ENCODE measurements at regions not wholly inside any gene's neighbourhood (a gene's known extent, or its start where the extent isn't known, plus 50 kb on each side); places are given as distances from the start of the nearest gene placed in this dataset.
"Not testable (repeated sequence)": the region's sequence is repeated elsewhere in the genome, so short reads cannot be mapped to it uniquely, and the experiment has no call there.

DNA sequence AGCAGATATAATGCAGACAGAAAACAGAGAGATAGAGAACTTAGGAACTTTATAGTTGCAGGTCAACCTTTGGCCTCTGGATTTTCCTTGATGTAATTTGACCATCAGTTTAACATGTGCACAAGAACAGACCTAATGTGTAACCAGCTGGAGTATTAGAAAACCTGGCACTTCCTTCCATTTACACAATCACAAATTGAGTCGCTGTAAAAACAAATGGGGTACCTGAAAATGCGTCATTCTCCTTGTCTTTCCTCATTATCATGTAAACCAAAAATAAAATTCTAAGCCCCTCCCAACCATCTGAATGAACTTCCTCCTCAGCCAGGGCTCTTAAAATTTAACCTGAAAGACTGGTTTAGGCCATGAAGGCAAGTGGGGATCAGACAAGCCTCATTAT lies 358.4 kb upstream of the MAGEB16 start:
- Histone ChIP-seq H3K27me3 (no peaks in the 10 kb centered on the region), H3K9me3 (no peaks in the 10 kb centered on the region), H3K4me1 (no peaks in the 10 kb centered on the region), H3K4me3 (ENCODE audit: low read depth, low read length) (no peak overlapping the region), H3K36me3 (no peaks in the 10 kb centered on the region)
- no peak for DNase-seq
- TF ChIP-seq, protein P1, sequence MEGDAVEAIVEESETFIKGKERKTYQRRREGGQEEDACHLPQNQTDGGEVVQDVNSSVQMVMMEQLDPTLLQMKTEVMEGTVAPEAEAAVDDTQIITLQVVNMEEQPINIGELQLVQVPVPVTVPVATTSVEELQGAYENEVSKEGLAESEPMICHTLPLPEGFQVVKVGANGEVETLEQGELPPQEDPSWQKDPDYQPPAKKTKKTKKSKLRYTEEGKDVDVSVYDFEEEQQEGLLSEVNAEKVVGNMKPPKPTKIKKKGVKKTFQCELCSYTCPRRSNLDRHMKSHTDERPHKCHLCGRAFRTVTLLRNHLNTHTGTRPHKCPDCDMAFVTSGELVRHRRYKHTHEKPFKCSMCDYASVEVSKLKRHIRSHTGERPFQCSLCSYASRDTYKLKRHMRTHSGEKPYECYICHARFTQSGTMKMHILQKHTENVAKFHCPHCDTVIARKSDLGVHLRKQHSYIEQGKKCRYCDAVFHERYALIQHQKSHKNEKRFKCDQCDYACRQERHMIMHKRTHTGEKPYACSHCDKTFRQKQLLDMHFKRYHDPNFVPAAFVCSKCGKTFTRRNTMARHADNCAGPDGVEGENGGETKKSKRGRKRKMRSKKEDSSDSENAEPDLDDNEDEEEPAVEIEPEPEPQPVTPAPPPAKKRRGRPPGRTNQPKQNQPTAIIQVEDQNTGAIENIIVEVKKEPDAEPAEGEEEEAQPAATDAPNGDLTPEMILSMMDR (IDR thresholded peaks at IDR 0.05; ENCODE audit: low read depth, low read length) = no peak

DNA sequence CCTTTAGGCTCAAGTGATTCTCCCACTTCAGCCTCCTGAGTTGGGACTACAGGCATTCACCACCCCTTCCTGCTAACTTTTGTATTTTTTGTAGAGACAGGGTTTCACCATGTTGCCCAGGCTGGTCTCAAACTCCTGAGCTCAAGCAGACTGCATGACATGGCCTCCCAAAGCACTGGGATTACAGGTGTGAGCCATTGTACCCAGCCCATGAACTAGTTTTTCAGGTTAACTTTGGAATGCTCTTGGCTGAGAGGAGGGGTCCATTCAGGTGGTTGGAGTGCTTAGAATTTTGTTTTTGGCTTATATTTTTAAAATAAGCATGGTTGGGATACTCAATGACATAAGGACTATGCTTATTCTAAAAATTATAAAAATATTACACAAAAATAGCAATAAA lies 355.7 kb upstream of the MAGEB16 start:
- no peaks in the 10 kb centered on the region for H3K4me1 ChIP-seq
- DNase-seq = no peak
- H3K27me3 ChIP-seq = no peaks in the 10 kb centered on the region

DNA sequence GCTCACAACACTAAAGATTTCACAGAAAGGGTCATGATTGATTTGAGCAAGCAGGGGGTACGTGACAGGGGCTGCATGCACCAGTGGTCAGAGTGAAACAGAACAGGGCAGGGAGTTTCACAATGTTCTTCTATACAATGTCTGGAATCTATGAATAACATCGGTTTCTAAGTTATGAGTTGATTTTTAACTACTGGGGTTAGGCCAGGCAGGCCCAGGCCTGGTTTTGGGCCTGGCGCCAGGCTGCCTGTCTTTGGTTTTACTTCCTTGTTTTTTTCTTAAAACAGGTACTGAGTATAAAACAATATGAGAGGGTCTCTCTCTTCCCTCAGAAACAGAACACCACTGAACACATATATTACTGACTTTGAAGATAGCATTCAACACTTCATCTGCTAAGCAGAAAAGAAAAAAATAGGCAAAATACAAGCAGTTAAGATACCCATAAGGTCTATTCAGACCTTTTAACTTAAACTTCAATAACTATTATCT lies 355.0 kb upstream of the MAGEB16 start:
- DNase-seq; H3K4me3 ChIP-seq (ENCODE audit: low read depth, low read length); H3K4me1 ChIP-seq; H3K27me3 ChIP-seq; H3K9me3 ChIP-seq; H3K36me3 ChIP-seq: not testable (repeated sequence)

More for the DNA sequence above, 355.7 kb upstream of the MAGEB16 start:
- Histone ChIP-seq H3K36me3 (no peaks in the 10 kb centered on the region), H3K9me3 (no peaks in the 10 kb centered on the region), H3K4me3 (ENCODE audit: low read depth, low read length) (no peak overlapping the region)
- TF ChIP-seq, protein P1 (IDR thresholded peaks at IDR 0.05; ENCODE audit: low read depth, low read length) = no peak

DNA sequence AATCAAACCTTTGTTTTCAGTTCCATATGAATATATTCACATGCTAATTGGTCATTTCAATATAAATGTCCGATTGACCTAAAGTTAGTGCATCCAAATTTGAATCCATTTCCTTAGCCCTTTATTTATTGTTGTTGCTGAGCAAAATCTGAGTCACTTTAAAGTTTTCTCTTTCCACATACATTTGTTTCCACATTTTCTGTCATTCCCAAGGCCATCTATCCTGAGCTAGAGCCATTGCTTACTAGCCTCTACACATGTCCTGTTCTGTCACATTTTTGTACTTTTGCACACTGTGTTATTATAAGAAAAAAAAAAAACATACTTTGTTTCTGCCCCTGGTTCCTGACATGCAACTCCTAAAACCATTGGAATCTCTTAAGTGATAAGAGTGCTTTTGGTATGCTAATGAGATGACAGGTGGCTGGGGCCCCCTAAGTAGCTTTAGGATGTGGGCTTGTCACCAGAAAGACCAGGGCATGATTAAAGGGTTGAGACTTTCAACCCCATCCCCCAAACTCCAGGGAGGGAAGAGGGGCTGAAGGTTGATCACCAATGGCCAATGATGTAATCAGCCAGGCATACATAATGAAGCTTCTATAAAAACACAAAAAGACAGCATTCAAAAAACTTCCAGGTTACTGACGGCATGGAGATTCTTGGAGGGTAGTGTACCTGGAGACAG lies 353.3 kb upstream of the MAGEB16 start:
- H3K27me3 ChIP-seq = no peaks in the 10 kb centered on the region
- no peaks in the 10 kb centered on the region for H3K4me1 ChIP-seq
- H3K36me3 ChIP-seq = no peaks in the 10 kb centered on the region
- no peak for DNase-seq
- TF ChIP-seq, protein P1 (IDR thresholded peaks at IDR 0.05; ENCODE audit: low read depth, low read length) = no peak
- H3K9me3 ChIP-seq = no peaks in the 10 kb centered on the region
- no peak overlapping the region for H3K4me3 ChIP-seq (ENCODE audit: low read depth, low read length)

DNA sequence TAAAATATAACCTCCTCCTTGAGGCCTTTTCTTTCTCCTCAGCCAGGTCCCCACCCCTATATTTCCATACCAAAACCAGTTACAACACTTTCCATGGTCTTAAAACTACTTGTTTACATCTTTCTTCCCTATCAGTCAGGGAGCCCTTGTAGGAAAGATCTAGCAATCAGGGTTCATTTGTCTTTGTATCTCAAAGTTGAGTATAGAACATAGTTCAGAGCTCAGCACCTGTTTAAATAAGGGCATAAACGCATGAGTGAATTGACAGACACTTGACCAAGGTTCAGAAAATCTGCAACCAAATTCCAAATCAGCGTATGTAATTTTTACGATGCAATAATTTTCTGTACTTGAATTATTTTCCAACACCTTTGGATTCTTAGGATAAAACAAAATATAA lies 352.2 kb upstream of the MAGEB16 start:
- no peak for DNase-seq
- TF ChIP-seq, protein P1 (IDR thresholded peaks at IDR 0.05; ENCODE audit: low read depth, low read length) = no peak
- Histone ChIP-seq H3K9me3 (no peaks in the 10 kb centered on the region), H3K36me3 (no peaks in the 10 kb centered on the region), H3K4me1 (no peaks in the 10 kb centered on the region), H3K27me3 (no peaks in the 10 kb centered on the region), H3K4me3 (ENCODE audit: low read depth, low read length) (no peak overlapping the region)

DNA sequence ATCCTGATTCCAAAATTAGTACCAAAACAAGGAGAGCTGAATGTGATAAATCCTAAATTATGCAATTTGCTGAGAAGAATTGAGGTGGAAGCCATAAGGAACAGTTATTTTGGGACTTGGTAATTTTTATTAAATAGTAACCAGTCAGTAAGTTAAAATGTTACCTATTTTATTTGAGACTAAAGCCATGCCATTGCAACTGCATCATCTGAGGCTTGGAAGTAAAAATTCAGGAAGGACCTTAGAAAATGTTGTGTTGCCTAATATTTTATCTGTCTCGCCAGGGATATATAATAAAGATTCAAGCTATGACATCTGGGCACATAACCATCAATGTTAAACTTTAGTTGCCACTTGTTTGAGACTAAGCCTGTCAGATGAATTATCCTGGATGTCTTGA lies 341.3 kb upstream of the MAGEB16 start:
- Histone ChIP-seq H3K4me1 (no peaks in the 10 kb centered on the region), H3K9me3 (no peaks in the 10 kb centered on the region), H3K27me3 (no peaks in the 10 kb centered on the region), H3K36me3 (no peaks in the 10 kb centered on the region), H3K4me3 (ENCODE audit: low read depth, low read length) (no peak overlapping the region)
- TF ChIP-seq, protein P1 (IDR thresholded peaks at IDR 0.05; ENCODE audit: low read depth, low read length) = no peak
- no peak for DNase-seq
